H1 (cell line): ENCODE measurements at regions not wholly inside any gene's neighbourhood (a gene's known extent, or its start where the extent isn't known, plus 50 kb on each side); places are given as distances from the start of the nearest gene placed in this dataset.
A peak's percentile ranks its signal among the peaks of the same experiment; 100 is the strongest.

ENCODE experiments used
- CTCF ChIA-PET: fragments of 300-600 bp; sonication (Branson Sonifier 250); formaldehyde crosslinking; loops from one replicate; lab custom pipeline; 2021; ENCODE audit not compliant: partially characterized antibody; lab: Charles Lee
- POLR2A ChIA-PET: fragments of 300-600 bp; sonication (Branson Sonifier 250); formaldehyde crosslinking; loops from one replicate; lab custom pipeline; 2021; ENCODE audit warnings: inconsistent platforms; ENCODE audit not compliant: partially characterized antibody; lab: Charles Lee
- DNase-seq, 2 experiments: peaks; one replicate each; pipeline versions ENCODE4 v3.0.0 to v3.0.0-alpha.2; 2010 to 2022; ENCODE audit warnings: low spot score in 2 of 2, low read depth in 1 of 2, mixed read lengths in 1 of 2
- FAIRE-seq: peaks from 2 replicates; lab custom pipeline; 2011; peaks lifted over from hg19 to GRCh38; lab: Jason Lieb, UNC
- H2AFZ ChIP-seq: 2 replicates; pipeline ENCODE4 v1.8.1; 2012; ENCODE audit warnings: low read length, inconsistent platforms
- H2AK5ac ChIP-seq: 2 replicates; pipeline ENCODE4 v1.6.1; 2013; ENCODE audit warnings: low read depth, low read length
- H2BK120ac ChIP-seq: replicated peaks from 2 replicates; pipeline ENCODE3; 2013; ENCODE audit warnings: low read depth, low read length, inconsistent platforms
- H2BK12ac ChIP-seq: 2 replicates; pipeline ENCODE4 v1.6.1; 2013; ENCODE audit warnings: low read depth, low read length
- H2BK15ac ChIP-seq: 2 replicates; pipeline ENCODE4 v1.6.1; 2013; ENCODE audit warnings: low read length
- H2BK20ac ChIP-seq: 2 replicates; pipeline ENCODE4 v1.6.1; 2013; ENCODE audit warnings: low read length
- H2BK5ac ChIP-seq: 2 replicates; pipeline ENCODE4 v1.6.1; 2013; ENCODE audit warnings: low read depth, low read length
- H3K14ac ChIP-seq: 2 replicates; pipeline ENCODE4 v1.6.1; 2013; ENCODE audit warnings: inconsistent platforms; ENCODE audit not compliant: insufficient read length
- H3K18ac ChIP-seq: 2 replicates; pipeline ENCODE4 v1.6.1; 2013; ENCODE audit warnings: low read length; ENCODE audit errors: extremely low read depth
- H3K23ac ChIP-seq: 2 replicates; pipeline ENCODE4 v1.6.1; 2013; ENCODE audit warnings: inconsistent platforms; ENCODE audit not compliant: insufficient read length
- H3K23me2 ChIP-seq: 2 replicates; pipeline ENCODE4 v1.6.1; 2013; ENCODE audit warnings: low read depth, low read length
- H3K27ac ChIP-seq: 2 replicates; pipeline ENCODE4 v1.6.1; 2011; ENCODE audit warnings: low read depth, low read length, inconsistent platforms
- H3K27me3 ChIP-seq, 4 experiments: replicated peaks in 1 of 4; 1 replicate in 1 of 4; 2 replicates in 3 of 4; pipeline versions ENCODE4 v1.6.1 to v1.8.1; 2011 to 2013; ENCODE audit warnings: low read length in 3 of 4, mild to moderate bottlenecking in 3 of 4, inconsistent platforms in 2 of 4, mixed read lengths in 2 of 4, moderate library complexity in 1 of 4; ENCODE audit not compliant: control insufficient read depth in 3 of 4, insufficient read depth in 3 of 4; ENCODE audit errors: extremely low read depth in 1 of 4
- H3K36me3 ChIP-seq, 4 experiments: 2 replicates each; pipeline versions ENCODE4 v1.6.1 to v1.8.1; 2011 to 2013; ENCODE audit warnings: mild to moderate bottlenecking in 4 of 4, low read length in 3 of 4, moderate library complexity in 2 of 4, control low read depth in 1 of 4, inconsistent platforms in 1 of 4; ENCODE audit not compliant: insufficient read depth in 4 of 4, control insufficient read depth in 2 of 4
- H3K4ac ChIP-seq: replicated peaks from 2 replicates; pipeline ENCODE3; 2013; ENCODE audit warnings: low read length, low read depth, mixed read lengths, inconsistent platforms; ENCODE audit not compliant: insufficient read length
- H3K4me1 ChIP-seq, 4 experiments: replicated peaks in 1 of 4; 1 replicate in 1 of 4; 2 replicates in 3 of 4; pipeline versions ENCODE4 v1.6.1 to v1.8.1; 2011 to 2013; ENCODE audit warnings: low read length in 3 of 4, inconsistent platforms in 2 of 4, mixed read lengths in 1 of 4; ENCODE audit not compliant: insufficient read depth in 4 of 4, control insufficient read depth in 3 of 4
- H3K4me2 ChIP-seq, 2 experiments: 2 replicates each; pipeline versions ENCODE4 v1.6.1 to v1.8.1; 2011 to 2013; ENCODE audit warnings: low read depth in 2 of 2, low read length in 2 of 2, control low read depth in 1 of 2, inconsistent platforms in 1 of 2, mild to moderate bottlenecking in 1 of 2; ENCODE audit not compliant: insufficient read depth in 1 of 2
- H3K4me3 ChIP-seq, 4 experiments: fragments of 200-600, 300-600 bp in 1 of 4; sonication (generic), shearing (Covaris generic), sonication (Bioruptor Twin) in 1 of 4; 2 replicates each; pipeline versions ENCODE4 v1.5.1 to v1.8.1; 2011 to 2016; ENCODE audit warnings: low read length in 4 of 4, low read depth in 3 of 4, control low read depth in 2 of 4, inconsistent platforms in 2 of 4, mild to moderate bottlenecking in 2 of 4, mixed read lengths in 1 of 4, moderate library complexity in 1 of 4; ENCODE audit not compliant: insufficient read depth in 2 of 4; ENCODE audit errors: extremely low read depth in 1 of 4
- H3K56ac ChIP-seq: replicated peaks from 2 replicates; pipeline ENCODE3; 2013; ENCODE audit warnings: low read depth, mild to moderate bottlenecking, mixed read lengths, low read length, inconsistent platforms; ENCODE audit not compliant: insufficient read length
- H3K79me1 ChIP-seq: 2 replicates; pipeline ENCODE4 v1.6.1; 2013; ENCODE audit warnings: low read depth, low read length, control low read depth
- H3K79me2 ChIP-seq, 2 experiments: 2 replicates each; pipeline versions ENCODE4 v1.6.1 to v1.8.1; 2012 to 2013; ENCODE audit warnings: low read length in 2 of 2, mild to moderate bottlenecking in 2 of 2, inconsistent platforms in 1 of 2; ENCODE audit not compliant: insufficient read depth in 2 of 2, control insufficient read depth in 1 of 2
- H3K9ac ChIP-seq, 4 experiments: replicated peaks in 1 of 4; 1 replicate in 1 of 4; 2 replicates in 3 of 4; pipeline versions ENCODE4 v1.6.1 to v1.8.1; 2011 to 2013; ENCODE audit warnings: low read depth in 3 of 4, low read length in 3 of 4, control low read depth in 2 of 4, mild to moderate bottlenecking in 2 of 4, moderate library complexity in 2 of 4, inconsistent platforms in 1 of 4; ENCODE audit errors: extremely low read depth in 1 of 4
- H3K9me3 ChIP-seq, 2 experiments: 2 replicates each; pipeline versions ENCODE4 v1.6.1 to v1.8.1; 2012 to 2013; ENCODE audit warnings: mild to moderate bottlenecking in 2 of 2, moderate library complexity in 2 of 2, control low read depth in 1 of 2, inconsistent platforms in 1 of 2, low read depth in 1 of 2, low read length in 1 of 2, mixed read lengths in 1 of 2; ENCODE audit not compliant: insufficient read depth in 2 of 2
- H4K20me1 ChIP-seq, 2 experiments: replicated peaks in 1 of 2; 2 replicates each; pipeline versions ENCODE3 to v1.8.1; 2011 to 2013; ENCODE audit warnings: inconsistent platforms in 2 of 2, low read length in 2 of 2, mild to moderate bottlenecking in 1 of 2; ENCODE audit not compliant: insufficient read depth in 2 of 2, control insufficient read depth in 1 of 2
- H4K5ac ChIP-seq: 2 replicates; pipeline ENCODE4 v1.6.1; 2013; ENCODE audit warnings: low read length, low read depth, mixed read lengths, inconsistent platforms; ENCODE audit not compliant: insufficient read length
- H4K8ac ChIP-seq: 2 replicates; pipeline ENCODE4 v1.8.0; 2013; ENCODE audit warnings: mild to moderate bottlenecking, moderate library complexity, low read length, inconsistent platforms; ENCODE audit not compliant: insufficient read depth; ENCODE audit errors: extremely low read depth
- H4K91ac ChIP-seq: replicated peaks from 2 replicates; pipeline ENCODE3; 2013; ENCODE audit warnings: low read length, mixed read lengths, inconsistent platforms; ENCODE audit not compliant: insufficient read length
- CEBPB ChIP-seq: IDR thresholded peaks from 2 replicates; pipeline ENCODE4 v1.6.1; 2012; ENCODE audit warnings: low read depth, low read length
- HDAC2 ChIP-seq, 2 experiments: fragments of 300-600 bp in 1 of 2; sonication (generic) in 1 of 2; IDR thresholded peaks; 2 replicates each; pipeline ENCODE4 v1.6.1; 2011 to 2012; ENCODE audit warnings: low read depth in 2 of 2, low read length in 2 of 2, mild to moderate bottlenecking in 2 of 2, moderate library complexity in 2 of 2, borderline replicate concordance in 1 of 2, inconsistent platforms in 1 of 2
- NANOG ChIP-seq: IDR thresholded peaks from 2 replicates; pipeline ENCODE4 v1.6.1; 2011; ENCODE audit warnings: low read length, low read depth, mild to moderate bottlenecking, inconsistent platforms; ENCODE audit not compliant: insufficient read depth, poor library complexity, severe bottlenecking
- SIX5 ChIP-seq: IDR thresholded peaks from 2 replicates; pipeline ENCODE4 v1.6.1; 2011; ENCODE audit warnings: mild to moderate bottlenecking, low read depth, low read length
- SRF ChIP-seq: IDR thresholded peaks from 2 replicates; pipeline ENCODE4 v1.6.1; 2011; ENCODE audit warnings: mild to moderate bottlenecking, low read depth, low read length, moderate library complexity
- SUZ12 ChIP-seq: fragments of 200-600 bp; sonication (generic); IDR thresholded peaks from 2 replicates; pipeline ENCODE4 v1.6.1; 2012; ENCODE audit warnings: mild to moderate bottlenecking, inconsistent platforms, low read length, moderate library complexity, mixed read lengths
- TBP ChIP-seq: IDR thresholded peaks from 2 replicates; pipeline ENCODE4 v1.6.1; 2011; ENCODE audit warnings: low read depth, low read length, improper control_type of control experiment
- WGBS, 2 experiments: shearing (Covaris generic) in 1 of 2; methylation state at CpG; one replicate each; pipeline versions ENCODE4 v1.1.6 to v1.1.7; 2013 to 2015; ENCODE audit warnings: low lambda C conversion rate in 2 of 2, mixed read lengths in 2 of 2, inconsistent platforms in 1 of 2, low coverage in 1 of 2, missing lambda C conversion rate in 1 of 2; ENCODE audit not compliant: insufficient replicate concordance in 2 of 2, insufficient coverage in 1 of 2, insufficient read length in 1 of 2; ENCODE audit errors: extremely low coverage in 1 of 2, missing lambda C conversion rate in 1 of 2; 5-methylcytosine and 5-hydroxymethylcytosine counted together

- Histone ChIP-seq H2BK5ac (no peak overlapping the region), H3K56ac (no peak overlapping the region), H3K79me2 (no peaks in the 10 kb centered on the region), H3K4ac (no peak overlapping the region), H3K23ac (peak overlapping the region; percentile 89), H3K4me1 (no peaks in the 10 kb centered on the region), H2AK5ac (no peak overlapping the region), H4K5ac (no peak overlapping the region), H2BK15ac (no peak overlapping the region), H3K14ac (peak overlapping the region; percentile 56), H4K8ac (no peak overlapping the region), H2AFZ (no peak overlapping the region), H3K27ac (no peak overlapping the region), H2BK12ac (no peak overlapping the region), H4K91ac (no peak overlapping the region), H3K4me3 (no peak overlapping the region), H3K4me2 (no peak overlapping the region), H3K79me1 (peaks cover 2% of the 10 kb centered on the region; the same call in 1 of the 2 replicates), H3K36me3 (no peaks in the 10 kb centered on the region), H3K18ac (no peak overlapping the region), H3K23me2 (0 out of 2 replicates have a peak, but pooled peaks cover 5% of the 10 kb centered on the region), H2BK20ac (no peak overlapping the region), H3K27me3 (no peaks in the 10 kb centered on the region), H3K9ac (no peak overlapping the region), H4K20me1 (peaks cover 0 to 3% of the 10 kb centered on the region in 2 experiments), H2BK120ac (no peak overlapping the region), H3K9me3 (no peaks in the 10 kb centered on the region)
- 57% methylated on average over 4 of the region's 4 CpGs; no CpG with 5 or more reads in 1 of the 2 experiments for WGBS, 2 experiments
- DNase-seq (no peak), FAIRE-seq (no peak)
- no peak for TF ChIP-seq SRF
- TF ChIP-seq NANOG, result no peak
- no peak for TF ChIP-seq SUZ12
- TF ChIP-seq HDAC2 (IDR thresholded peaks at IDR 0.05; ENCODE audit: borderline replicate concordance in 1 of 2, low read depth in 2 of 2, low read length in 2 of 2), result no peak
- TF ChIP-seq TBP, result no peak
- TF ChIP-seq SIX5, result no peak
- no peak for TF ChIP-seq CEBPB
- ChIA-PET POLR2A (no interaction called here), CTCF (interaction anchor here (2.2 kb wide), 1 partner anchor 15 kb away, joined by 6 read pairs; no protein-coding TSS in a partner anchor)
Observed at GRCh38 chr17:12195418-12195817, 174.7 kb downstream of the MAP2K4 start.
